Calu3 (cell line): ENCODE measurements at regions not wholly inside any gene's neighbourhood (a gene's known extent, or its start where the extent isn't known, plus 50 kb on each side); places are given as distances from the start of the nearest gene placed in this dataset.
A peak's percentile ranks its signal among the peaks of the same experiment; 100 is the strongest.

Source experiments
- BruUV-seq: library from RNA; stranded (reverse); fragments of 400-500 nt; replicated peaks from 2 replicates; lab custom pipeline; 2021; lab: Mats Ljungman, UMichigan
- CTCF ChIA-PET: fragments of 300-600 bp; sonication (Branson Sonifier 250); formaldehyde crosslinking; loops from one replicate; lab custom pipeline; 2022; ENCODE audit warnings: antibody characterized with exemption; lab: Charles Lee
- DNase-seq: peaks from one replicate; pipeline ENCODE4 v3.0.0; 2022
- H3K27ac Mint-ChIP-seq: one replicate; pipeline ENCODE4 v1.8.0; 2022; ENCODE audit warnings: mixed read lengths; ENCODE audit not compliant: unreplicated experiment
- H3K27me3 Mint-ChIP-seq: one replicate; pipeline ENCODE4 v1.8.0; 2022; ENCODE audit warnings: mixed read lengths; ENCODE audit not compliant: unreplicated experiment
- H3K36me3 Mint-ChIP-seq: one replicate; pipeline ENCODE4 v1.8.0; 2022; ENCODE audit warnings: mild to moderate bottlenecking, moderate library complexity, mixed read lengths; ENCODE audit not compliant: insufficient read depth, unreplicated experiment
- H3K4me1 Mint-ChIP-seq: one replicate; pipeline ENCODE4 v1.8.0; 2022; ENCODE audit warnings: mild to moderate bottlenecking, low read depth, mixed read lengths; ENCODE audit not compliant: unreplicated experiment
- H3K4me3 Mint-ChIP-seq: one replicate; pipeline ENCODE4 v1.8.0; 2022; ENCODE audit warnings: mild to moderate bottlenecking, low read depth, moderate library complexity, mixed read lengths; ENCODE audit not compliant: unreplicated experiment
- H3K9me3 Mint-ChIP-seq: one replicate; pipeline ENCODE4 v1.8.0; 2022; ENCODE audit warnings: low read depth, mixed read lengths; ENCODE audit not compliant: unreplicated experiment
- intact Hi-C: fragments of 100-400 bp; cut with micrococcal nuclease; formaldehyde crosslinking; loops from one replicate; pipeline ENCODE4 v1.10.0; 2022; ENCODE audit not compliant: unreplicated experiment
- TF ChIP-seq, protein P1 (sequence below): fragments of 200-600 bp; IDR thresholded peaks from one replicate; pipeline ENCODE4 v1.8.0; 2022; ENCODE audit warnings: antibody characterized with exemption; ENCODE audit not compliant: unreplicated experiment

DNA sequence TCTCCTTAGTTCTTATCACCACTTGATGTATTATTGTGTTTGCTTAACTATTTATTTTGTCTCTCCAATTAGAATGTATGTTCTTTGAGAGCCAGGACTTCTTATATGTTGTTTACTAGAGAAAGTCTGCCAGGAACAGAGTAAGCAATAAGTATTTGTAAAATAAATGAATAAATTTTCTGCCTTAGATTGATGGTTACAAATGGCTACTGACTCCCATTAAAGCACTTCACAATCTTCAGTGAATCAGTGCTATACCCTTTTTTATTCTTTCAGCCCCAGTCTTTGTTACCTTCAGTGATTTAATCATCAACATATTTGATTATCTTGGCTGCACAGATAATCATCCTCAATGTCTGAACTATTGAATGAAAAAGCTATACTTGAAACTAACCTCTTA, 197.1 kb upstream of the TMEM196 start:
- intact Hi-C loops: loop anchor here (5.0 kb wide), 1 partner anchor 223 kb away; no protein-coding TSS in a partner anchor
- DNase-seq: no peak
- TF ChIP-seq, protein P1, sequence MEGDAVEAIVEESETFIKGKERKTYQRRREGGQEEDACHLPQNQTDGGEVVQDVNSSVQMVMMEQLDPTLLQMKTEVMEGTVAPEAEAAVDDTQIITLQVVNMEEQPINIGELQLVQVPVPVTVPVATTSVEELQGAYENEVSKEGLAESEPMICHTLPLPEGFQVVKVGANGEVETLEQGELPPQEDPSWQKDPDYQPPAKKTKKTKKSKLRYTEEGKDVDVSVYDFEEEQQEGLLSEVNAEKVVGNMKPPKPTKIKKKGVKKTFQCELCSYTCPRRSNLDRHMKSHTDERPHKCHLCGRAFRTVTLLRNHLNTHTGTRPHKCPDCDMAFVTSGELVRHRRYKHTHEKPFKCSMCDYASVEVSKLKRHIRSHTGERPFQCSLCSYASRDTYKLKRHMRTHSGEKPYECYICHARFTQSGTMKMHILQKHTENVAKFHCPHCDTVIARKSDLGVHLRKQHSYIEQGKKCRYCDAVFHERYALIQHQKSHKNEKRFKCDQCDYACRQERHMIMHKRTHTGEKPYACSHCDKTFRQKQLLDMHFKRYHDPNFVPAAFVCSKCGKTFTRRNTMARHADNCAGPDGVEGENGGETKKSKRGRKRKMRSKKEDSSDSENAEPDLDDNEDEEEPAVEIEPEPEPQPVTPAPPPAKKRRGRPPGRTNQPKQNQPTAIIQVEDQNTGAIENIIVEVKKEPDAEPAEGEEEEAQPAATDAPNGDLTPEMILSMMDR: no peak
- Mint-ChIP-seq H3K4me1 (peaks cover 18% of the 10 kb centered on the region), H3K9me3 (no peaks in the 10 kb centered on the region), H3K36me3 (no peaks in the 10 kb centered on the region), H3K4me3 (peak overlapping the region; percentile 50), H3K27ac (peak overlapping the region; percentile 75), H3K27me3 (no peaks in the 10 kb centered on the region)
- BruUV-seq: no TSS peak
- CTCF ChIA-PET: interaction anchor here (1.3 kb wide), 1 partner anchor 40 kb away, joined by 3 read pairs; no protein-coding TSS in a partner anchor

- Mint-ChIP-seq H3K9me3 (no peaks in the 10 kb centered on the region), H3K36me3 (no peaks in the 10 kb centered on the region), H3K27ac (peak overlapping the region; percentile 75), H3K4me1 (peaks cover 18% of the 10 kb centered on the region), H3K4me3 (peak overlapping the region; percentile 50), H3K27me3 (no peaks in the 10 kb centered on the region)
- DNase-seq: peak; percentile 35
- BruUV-seq: no TSS peak
- intact Hi-C loops: loop anchor here (5.0 kb wide), 1 partner anchor 223 kb away; no protein-coding TSS in a partner anchor
- CTCF ChIA-PET: interaction anchor here (1.3 kb wide), 1 partner anchor 39 kb away, joined by 3 read pairs; no protein-coding TSS in a partner anchor
- TF ChIP-seq, protein P1: no peak
These were observed 196.6 kb upstream of the TMEM196 start for GRCh38 chr7:19969859-19970493.

- intact Hi-C loops: no loop called here
- Mint-ChIP-seq H3K9me3 (no peaks in the 10 kb centered on the region), H3K27me3 (no peaks in the 10 kb centered on the region), H3K4me1 (peaks cover 36% of the 10 kb centered on the region), H3K27ac (no peak overlapping the region), H3K4me3 (no peak overlapping the region), H3K36me3 (no peaks in the 10 kb centered on the region)
- TF ChIP-seq, protein P1: no peak
- CTCF ChIA-PET: no interaction called here
- BruUV-seq: no TSS peak
- DNase-seq: no peak
These were observed 190.8 kb upstream of the TMEM196 start for GRCh38 chr7:19964246-19964645.

DNA sequence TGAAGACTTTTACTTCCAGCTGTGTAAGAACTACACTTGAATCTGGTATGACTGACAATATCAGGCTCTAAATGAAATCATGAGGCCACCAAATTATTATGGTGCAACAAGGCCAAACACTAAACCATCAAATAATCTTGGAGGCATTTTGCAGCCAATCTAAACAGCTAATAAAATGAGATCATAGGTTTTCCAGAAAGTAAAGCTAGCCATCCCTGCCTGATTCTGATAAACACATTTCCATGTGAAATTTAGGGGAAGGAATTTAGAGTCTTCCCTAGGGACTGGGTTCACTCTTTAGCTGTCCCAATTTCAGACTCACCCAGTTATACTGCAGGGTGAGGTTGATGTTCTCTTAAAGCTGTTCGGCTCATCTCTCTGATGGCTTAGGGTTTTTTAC, 190.3 kb upstream of the TMEM196 start:
- TF ChIP-seq, protein P1: no peak
- no TSS peak for BruUV-seq
- Mint-ChIP-seq H3K36me3 (peaks cover under 1% of the 10 kb centered on the region), H3K9me3 (no peaks in the 10 kb centered on the region), H3K4me3 (no peak overlapping the region), H3K27ac (no peak overlapping the region), H3K27me3 (no peaks in the 10 kb centered on the region), H3K4me1 (peaks cover 36% of the 10 kb centered on the region)
- DNase-seq: no peak
- CTCF ChIA-PET: no interaction called here
- intact Hi-C loops: no loop called here
